Pancreas (tissue), 10 donors: ENCODE measurements at regions not wholly inside any gene's neighbourhood (a gene's known extent, or its start where the extent isn't known, plus 50 kb on each side); places are given as distances from the start of the nearest gene placed in this dataset.

Experiments used
- ATAC-seq, 4 donors: fragments of 200-7000 bp; cut with Tn5 transposase; one replicate each; pipeline versions ENCODE4 v1.8.0 to v1.9.1; 2020; ENCODE audit warnings: mild to moderate bottlenecking in 4 of 4, moderate library complexity in 4 of 4
- DNase-seq, 6 donors: peaks; one replicate each; pipeline ENCODE4 v3.0.0-alpha.2; 2020
- FAIRE-seq: peaks from 2 replicates; lab custom pipeline; 2012; peaks lifted over from hg19 to GRCh38; lab: Jason Lieb, UNC
- H3K27ac ChIP-seq, 4 donors: fragments of 200-600 bp; sonication (generic); 1 replicate in 3 of 4; 2 replicates in 1 of 4; pipeline versions ENCODE4 v1.5.0 to v1.8.0; 2020
- H3K27me3 ChIP-seq, 4 donors: fragments of 200-600 bp; one replicate each; pipeline ENCODE4 v1.8.0; 2021
- H3K36me3 ChIP-seq, 3 donors: fragments of 200-600 bp; sonication (generic) in 1 of 3; one replicate each; pipeline versions ENCODE4 v1.5.0 to v1.8.0; 2020 to 2021
- H3K4me1 ChIP-seq, 3 donors: fragments of 200-600 bp; one replicate each; pipeline ENCODE4 v1.8.0; 2021
- H3K4me3 ChIP-seq, 4 donors: fragments of 200-600 bp; sonication (generic) in 2 of 4; one replicate each; pipeline versions ENCODE4 v1.5.0 to v1.8.0; 2020 to 2021
- H3K9me3 ChIP-seq, 4 donors: fragments of 200-600 bp; one replicate each; pipeline ENCODE4 v1.8.0; 2021
- CTCF ChIP-seq, 4 donors: fragments of 200-600 bp; sonication (generic) in 3 of 4; IDR thresholded peaks; one replicate each; pipeline versions ENCODE4 v1.5.0 to v1.8.0; 2021; ENCODE audit warnings: antibody characterized with exemption in 4 of 4
- WGBS, 2 donors: extraction: QIAGEN DNeasy Blood & Tissue Kit; methylation state at CpG; one replicate each; pipeline ENCODE4 v1.1.7; 2013; 5-methylcytosine and 5-hydroxymethylcytosine counted together
- intact Hi-C, 3 donors: fragments of 100-400 bp; cut with DNase I; formaldehyde crosslinking; loops; one replicate each; pipeline versions ENCODE4 v1.11.1 to v1.14.2; 2022
- donor health status: healthy with polysubstance abuse.
- donor health status: DM: no; HTN: no; CAD: no; lungs with moderate emphysema.
- donor health status: DM: no; HTN: no; CAD: no.
- donor health status: control.
- donor health status: control.
- donor health status: Bipolar disorder and iron deficiency.
- donor health status: DM: yes; HTN: yes; CAD: no.
- donor health status: DM: no; HTN: no; CAD: no.
- donor health status: DM: no; HTN: no; CAD: no.
- donor health status: DM: yes; HTN: yes; CAD: no.

DNA sequence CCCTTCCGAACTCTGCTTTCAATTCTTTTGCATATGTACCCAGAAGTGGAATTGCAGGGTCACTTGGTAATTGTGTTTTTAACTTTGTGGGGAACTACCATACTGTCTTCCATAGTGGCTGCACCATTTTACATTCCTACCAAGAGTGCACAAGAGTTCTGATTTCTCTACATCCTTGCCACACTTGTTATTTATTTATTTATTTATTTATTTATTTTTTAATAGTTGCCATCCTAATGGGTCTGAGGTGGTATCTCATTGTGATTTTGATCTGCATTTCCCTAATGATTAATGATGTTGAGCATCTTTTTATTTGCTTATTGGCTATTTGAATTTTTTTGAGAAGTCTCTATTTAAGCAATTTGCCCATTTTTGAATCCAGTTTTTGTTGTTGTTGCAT lies 422.4 kb downstream of the PTPRU start:
- H3K27me3 ChIP-seq, result no peaks in the 10 kb centered on the region
- no peak for FAIRE-seq
- H3K4me1 ChIP-seq, result no peaks in the 10 kb centered on the region
- no peaks in the 10 kb centered on the region for H3K36me3 ChIP-seq
- no peak overlapping the region for H3K4me3 ChIP-seq
- ATAC-seq, result no peak
- intact Hi-C loops, result no loop called here
- DNase-seq, result no peak
- peaks cover 0 to 5% (median 0%) of the 10 kb centered on the region in 4 donors for H3K9me3 ChIP-seq
- no peak for TF ChIP-seq CTCF (IDR thresholded peaks at IDR 0.05)
- 56 to 83% methylated on average over 1 of the region's 1 CpG for WGBS, 2 donors
- H3K27ac ChIP-seq, result no peak overlapping the region

- H3K27ac ChIP-seq, result no peak overlapping the region
- no peaks in the 10 kb centered on the region for H3K36me3 ChIP-seq
- 53 to 70% methylated on average over 2 of the region's 2 CpGs for WGBS, 2 donors
- TF ChIP-seq CTCF (IDR thresholded peaks at IDR 0.05), result no peak
- no peaks in the 10 kb centered on the region for H3K27me3 ChIP-seq
- DNase-seq, result no peak
- ATAC-seq, result no peak
- FAIRE-seq, result no peak
- intact Hi-C loops, result no loop called here
- peaks cover 0 to 5% (median 0%) of the 10 kb centered on the region in 4 donors for H3K9me3 ChIP-seq
- H3K4me1 ChIP-seq, result no peaks in the 10 kb centered on the region
- H3K4me3 ChIP-seq, result no peak overlapping the region
These were observed 421.5 kb downstream of the PTPRU start for GRCh38 chr1:29657816-29658215.

DNA sequence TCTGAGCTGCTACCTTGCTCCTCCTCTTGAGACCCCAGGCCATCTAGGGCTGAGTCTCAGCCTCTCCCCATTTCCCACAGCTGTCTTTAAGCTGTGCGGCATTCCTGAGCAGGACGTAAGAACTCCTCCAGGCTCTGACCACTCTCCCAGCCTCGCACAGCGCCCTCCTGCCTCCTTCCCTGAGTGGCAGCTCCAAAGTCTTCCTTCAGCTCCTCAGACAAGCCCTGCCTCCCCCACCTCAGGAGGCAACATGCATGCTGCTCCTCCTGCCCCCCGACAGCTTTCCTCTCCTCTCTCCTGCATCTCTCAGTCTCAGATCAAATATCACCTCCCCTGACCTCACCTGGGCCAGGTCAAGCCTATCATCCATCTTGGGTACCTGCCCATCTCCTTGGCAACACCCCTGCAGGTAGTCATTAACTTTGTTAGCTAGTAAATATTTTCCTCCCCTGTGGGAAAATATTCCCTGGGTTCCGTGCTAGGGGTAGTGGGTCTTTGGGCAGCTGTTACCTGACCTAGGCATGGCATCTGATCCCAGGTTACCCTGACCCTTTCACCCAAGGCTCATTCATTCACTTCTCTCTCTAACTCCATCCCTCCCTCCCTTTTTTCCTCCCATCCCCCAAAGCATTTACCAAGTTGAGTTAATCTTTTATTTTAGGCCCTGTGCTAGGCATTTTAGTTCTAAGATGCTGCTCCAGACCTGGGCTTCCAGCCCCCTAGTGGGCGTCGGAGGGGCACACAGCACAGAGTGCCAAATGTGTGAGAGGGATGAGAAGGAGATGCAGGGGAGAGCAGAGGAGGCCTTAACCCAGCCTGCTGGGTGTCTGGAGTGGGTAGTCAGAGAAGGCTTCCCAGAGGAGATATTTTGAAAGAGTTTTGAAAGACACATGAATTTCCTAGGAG lies 419.9 kb downstream of the PTPRU start:
- 15 to 21% methylated on average over 8 of the region's 8 CpGs for WGBS, 2 donors
- DNase-seq, result peak in 2 of 6 donors; percentile 23 to 33
- peak in 1 of 4 donors; percentile 28 for TF ChIP-seq CTCF (IDR thresholded peaks at IDR 0.05)

DNA sequence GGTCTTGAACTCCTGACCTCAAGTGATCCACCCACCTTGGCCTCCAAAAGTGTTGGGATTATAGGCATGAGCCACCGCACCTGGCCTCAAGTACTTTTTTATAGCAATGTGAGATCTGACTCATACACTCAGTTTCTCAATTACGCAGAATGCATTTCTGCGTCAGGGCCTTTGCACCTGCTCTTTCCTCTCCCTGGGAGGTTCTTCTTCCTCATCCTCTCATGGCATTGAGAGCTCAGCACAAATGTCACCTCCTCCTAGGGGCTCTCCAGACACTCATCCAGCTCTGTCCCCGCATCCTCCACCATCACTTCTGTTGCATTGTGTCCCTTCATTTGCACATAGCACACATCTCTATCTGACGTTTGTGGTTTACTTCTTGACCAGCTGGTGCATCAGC lies 418.8 kb downstream of the PTPRU start:
- intact Hi-C loops, result no loop called here
- no peak for FAIRE-seq
- DNase-seq, result no peak
- Histone ChIP-seq H3K36me3 (no peaks in the 10 kb centered on the region), H3K27me3 (no peaks in the 10 kb centered on the region), H3K4me1 (no peaks in the 10 kb centered on the region), H3K27ac (no peak overlapping the region), H3K4me3 (no peak overlapping the region), H3K9me3 (peaks cover 0 to 5% (median 0%) of the 10 kb centered on the region in 4 donors)
- ATAC-seq, result no peak
- WGBS, 2 donors, result 80 to 87% methylated on average over 5 of the region's 5 CpGs
- no peak for TF ChIP-seq CTCF (IDR thresholded peaks at IDR 0.05)

More for the DNA sequence above, 419.9 kb downstream of the PTPRU start:
- H3K4me3 ChIP-seq, result no peak overlapping the region
- no peaks in the 10 kb centered on the region for H3K27me3 ChIP-seq
- no peak for FAIRE-seq
- H3K4me1 ChIP-seq, result no peaks in the 10 kb centered on the region
- ATAC-seq, result peak in 3 of 4 donors; percentile 36 to 78 (median 66)
- no peaks in the 10 kb centered on the region for H3K36me3 ChIP-seq
- intact Hi-C loops, result no loop called here
- no peak overlapping the region for H3K27ac ChIP-seq
- H3K9me3 ChIP-seq, result peaks cover 0 to 5% (median 0%) of the 10 kb centered on the region in 4 donors
